ENCODE measurements at regions not wholly inside any gene's neighbourhood (a gene's known extent, or its start where the extent isn't known, plus 50 kb on each side); places are given as distances from the start of the nearest gene placed in this dataset.
"Not testable (repeated sequence)": the region's sequence is repeated elsewhere in the genome, so short reads cannot be mapped to it uniquely, and the experiment has no call there.

- TF ChIP-seq POLR2AphosphoS5 (IDR thresholded peaks at IDR 0.05) (no peak), CTCF (IDR thresholded peaks at IDR 0.05) (no peak), POLR2A (IDR thresholded peaks at IDR 0.05) (no peak)
- Histone ChIP-seq H3K9me3 (no peaks in the 10 kb centered on the region), H3K4me3 (no peak overlapping the region), H3K27me3 (no peaks in the 10 kb centered on the region), H3K36me3 (no peaks in the 10 kb centered on the region), H3K4me1 (no peaks in the 10 kb centered on the region), H3K27ac (no peak overlapping the region)
- intact Hi-C loops (cut with DNase I; ENCODE audit: low total_unique reads) = no loop called here
- no peak for DNase-seq (ENCODE audit: low spot score in 2 of 2)
Observed at GRCh38 chr14:25444381-25444780, 394.4 kb upstream of the STXBP6 start.

GRCh38 chr14:25440382-25440781 is 390.4 kb upstream of the STXBP6 start:
- H3K27ac ChIP-seq; H3K27me3 ChIP-seq; H3K36me3 ChIP-seq; intact Hi-C loops (cut with DNase I; ENCODE audit: low total_unique reads); H3K9me3 ChIP-seq; H3K4me1 ChIP-seq; DNase-seq (ENCODE audit: low spot score in 2 of 2); H3K4me3 ChIP-seq: not testable (repeated sequence)

GRCh38 chr14:25436906-25437305 is 387.0 kb upstream of the STXBP6 start:
- Histone ChIP-seq H3K4me1 (no peaks in the 10 kb centered on the region), H3K4me3 (no peak overlapping the region), H3K27ac (no peak overlapping the region), H3K27me3 (no peaks in the 10 kb centered on the region), H3K36me3 (no peaks in the 10 kb centered on the region), H3K9me3 (peaks cover 0 to 6% of the 10 kb centered on the region in 2 donors)
- intact Hi-C loops (cut with DNase I; ENCODE audit: low total_unique reads) = no loop called here
- no peak for DNase-seq (ENCODE audit: low spot score in 2 of 2)
- TF ChIP-seq CTCF (IDR thresholded peaks at IDR 0.05) (no peak), POLR2AphosphoS5 (IDR thresholded peaks at IDR 0.05) (no peak), POLR2A (IDR thresholded peaks at IDR 0.05) (no peak)

- intact Hi-C loops (cut with DNase I; ENCODE audit: low total_unique reads) = no loop called here
- no peak overlapping the region for H3K27ac ChIP-seq
- no peak for DNase-seq (ENCODE audit: low spot score in 2 of 2)
- H3K36me3 ChIP-seq = no peaks in the 10 kb centered on the region
- H3K27me3 ChIP-seq = no peaks in the 10 kb centered on the region
- TF ChIP-seq CTCF (IDR thresholded peaks at IDR 0.05) (no peak), POLR2A (IDR thresholded peaks at IDR 0.05) (no peak), POLR2AphosphoS5 (IDR thresholded peaks at IDR 0.05) (no peak)
- H3K9me3 ChIP-seq = peaks cover 0 to 6% of the 10 kb centered on the region in 2 donors
- H3K4me3 ChIP-seq = no peak overlapping the region
- H3K4me1 ChIP-seq = no peaks in the 10 kb centered on the region
Observed at GRCh38 chr14:25436288-25436875, 386.4 kb upstream of the STXBP6 start.

GRCh38 chr14:25431211-25432076 is 381.5 kb upstream of the STXBP6 start:
- Histone ChIP-seq H3K36me3 (no peaks in the 10 kb centered on the region), H3K4me1 (no peaks in the 10 kb centered on the region), H3K27ac (no peak overlapping the region), H3K27me3 (no peaks in the 10 kb centered on the region), H3K9me3 (peaks cover 0 to 9% of the 10 kb centered on the region in 2 donors), H3K4me3 (no peak overlapping the region)
- no peak for DNase-seq (ENCODE audit: low spot score in 2 of 2)
- no peak for TF ChIP-seq POLR2A (IDR thresholded peaks at IDR 0.05)
- no peak for TF ChIP-seq POLR2AphosphoS5 (IDR thresholded peaks at IDR 0.05)
- TF ChIP-seq CTCF (IDR thresholded peaks at IDR 0.05) = no peak
- intact Hi-C loops (cut with DNase I; ENCODE audit: low total_unique reads) = no loop called here

Data from breast epithelium (tissue), 4 donors.